Endothelial cell of umbilical vein (primary cell): ENCODE measurements at regions not wholly inside any gene's neighbourhood (a gene's known extent, or its start where the extent isn't known, plus 50 kb on each side); places are given as distances from the start of the nearest gene placed in this dataset.

Experiments
- POLR2A ChIP-seq: IDR thresholded peaks from 2 replicates; pipeline ENCODE4 v1.6.1; 2012; ENCODE audit warnings: low read depth, mild to moderate bottlenecking, control low read depth, low read length
- TF ChIP-seq, protein P1 (sequence below), 2 donors: IDR thresholded peaks; 1 replicate in 1 of 2; 2 replicates in 1 of 2; pipeline ENCODE4 v1.5.1; 2011; ENCODE audit warnings: low read length in 2 of 2, mild to moderate bottlenecking in 2 of 2, moderate library complexity in 2 of 2, control low read depth in 1 of 2, inconsistent platforms in 1 of 2, low read depth in 1 of 2; ENCODE audit not compliant: insufficient read depth in 1 of 2; ENCODE audit errors: extremely low read depth in 1 of 2

- TF ChIP-seq, protein P1, sequence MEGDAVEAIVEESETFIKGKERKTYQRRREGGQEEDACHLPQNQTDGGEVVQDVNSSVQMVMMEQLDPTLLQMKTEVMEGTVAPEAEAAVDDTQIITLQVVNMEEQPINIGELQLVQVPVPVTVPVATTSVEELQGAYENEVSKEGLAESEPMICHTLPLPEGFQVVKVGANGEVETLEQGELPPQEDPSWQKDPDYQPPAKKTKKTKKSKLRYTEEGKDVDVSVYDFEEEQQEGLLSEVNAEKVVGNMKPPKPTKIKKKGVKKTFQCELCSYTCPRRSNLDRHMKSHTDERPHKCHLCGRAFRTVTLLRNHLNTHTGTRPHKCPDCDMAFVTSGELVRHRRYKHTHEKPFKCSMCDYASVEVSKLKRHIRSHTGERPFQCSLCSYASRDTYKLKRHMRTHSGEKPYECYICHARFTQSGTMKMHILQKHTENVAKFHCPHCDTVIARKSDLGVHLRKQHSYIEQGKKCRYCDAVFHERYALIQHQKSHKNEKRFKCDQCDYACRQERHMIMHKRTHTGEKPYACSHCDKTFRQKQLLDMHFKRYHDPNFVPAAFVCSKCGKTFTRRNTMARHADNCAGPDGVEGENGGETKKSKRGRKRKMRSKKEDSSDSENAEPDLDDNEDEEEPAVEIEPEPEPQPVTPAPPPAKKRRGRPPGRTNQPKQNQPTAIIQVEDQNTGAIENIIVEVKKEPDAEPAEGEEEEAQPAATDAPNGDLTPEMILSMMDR (IDR thresholded peaks at IDR 0.05; ENCODE audit: extremely low read depth in 1 of 2, insufficient read depth in 1 of 2, low read depth in 1 of 2, low read length in 2 of 2), result no peak
- TF ChIP-seq POLR2A, result no peak
Observed at GRCh38 chr11:44389963-44390605, 80.1 kb upstream of the ALX4 start.
